ENCODE measurements at regions not wholly inside any gene's neighbourhood (a gene's known extent, or its start where the extent isn't known, plus 50 kb on each side); places are given as distances from the start of the nearest gene placed in this dataset.

DNA sequence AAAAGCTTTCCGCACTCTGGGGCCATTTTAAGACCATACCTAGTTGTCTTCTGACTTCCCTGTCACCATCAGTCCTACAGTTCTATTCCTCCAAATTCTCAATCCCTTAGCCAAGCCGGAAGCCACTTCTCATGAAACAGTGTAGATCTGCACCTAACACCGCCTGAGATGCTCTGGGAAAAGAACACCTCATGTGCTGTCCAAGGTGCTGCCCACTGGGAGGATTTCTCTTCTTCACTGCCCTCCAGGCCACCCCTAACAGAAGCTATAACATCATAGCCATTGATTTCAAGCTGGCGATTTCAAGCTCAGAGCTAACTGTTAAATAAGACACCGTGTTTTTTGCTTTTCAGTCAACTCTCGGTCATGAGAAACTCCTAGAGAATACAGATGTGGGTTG is 559.3 kb downstream of the CCDC171 start:
- Histone ChIP-seq H3K23me2 (ENCODE audit: insufficient read length, low read depth, low read length, poor library complexity, severe bottlenecking) (no peaks in the 10 kb centered on the region), H3K79me1 (ENCODE audit: insufficient read depth, low read depth, low read length, poor library complexity, severe bottlenecking) (no peaks in the 10 kb centered on the region), H2BK15ac (ENCODE audit: low read depth, low read length) (no peak overlapping the region), H4K91ac (ENCODE audit: insufficient read length, low read depth, low read length) (no peak overlapping the region), H3K14ac (ENCODE audit: insufficient read depth, low read length) (no peak overlapping the region), H2AK5ac (ENCODE audit: insufficient read length, low read length) (no peak overlapping the region), H2BK120ac (ENCODE audit: low read depth, low read length, poor library complexity, severe bottlenecking) (no peak overlapping the region), H3K18ac (ENCODE audit: insufficient read length, low read depth, low read length) (no peak overlapping the region), H3T11ph (ENCODE audit: low read length) (no peak overlapping the region), H3K4me2 (ENCODE audit: insufficient read depth, insufficient read length, low read length) (no peak overlapping the region), H3K23ac (ENCODE audit: insufficient read length, low read depth, low read length) (no peak overlapping the region), H4K8ac (replicated peaks; ENCODE audit: insufficient read length, low read depth, low read length) (no peak overlapping the region), H3K4me1 (ENCODE audit: insufficient read depth, low read length) (no peaks in the 10 kb centered on the region), H3K9me3 (ENCODE audit: control insufficient read depth, low read depth, low read length) (no peaks in the 10 kb centered on the region), H3K27me3 (ENCODE audit: insufficient read depth, low read length) (no peaks in the 10 kb centered on the region), H3K9ac (ENCODE audit: extremely low read depth, insufficient read length, low read length) (no peak overlapping the region), H2AFZ (ENCODE audit: low read length) (no peak overlapping the region), H2BK12ac (ENCODE audit: insufficient read length, low read depth, low read length) (no peak overlapping the region), H4K20me1 (ENCODE audit: control insufficient read depth, insufficient read depth, insufficient read length) (no peaks in the 10 kb centered on the region), H3K56ac (ENCODE audit: insufficient read length, low read depth, low read length) (no peak overlapping the region), H4K5ac (ENCODE audit: insufficient read length, low read depth, low read length) (no peak overlapping the region), H3K27ac (ENCODE audit: insufficient read length, low read depth, low read length) (no peak overlapping the region), H3K79me2 (ENCODE audit: insufficient read depth, low read length) (no peaks in the 10 kb centered on the region), H3K4ac (ENCODE audit: low read depth, low read length) (no peak overlapping the region), H2BK20ac (ENCODE audit: low read depth, low read length, poor library complexity, severe bottlenecking) (no peak overlapping the region), H2BK5ac (ENCODE audit: insufficient read length, low read length) (no peak overlapping the region)
- DNase-seq = no peak
- H3K27me3 Mint-ChIP-seq (ENCODE audit: low read depth) = peaks cover 2% of the 10 kb centered on the region
- no peak overlapping the region for H3K4me3 Mint-ChIP-seq
- H3K36me3 Mint-ChIP-seq (ENCODE audit: insufficient read depth in 1 of 3, low read depth in 3 of 3) = no peaks in the 10 kb centered on the region
- TF ChIP-seq, protein P1, sequence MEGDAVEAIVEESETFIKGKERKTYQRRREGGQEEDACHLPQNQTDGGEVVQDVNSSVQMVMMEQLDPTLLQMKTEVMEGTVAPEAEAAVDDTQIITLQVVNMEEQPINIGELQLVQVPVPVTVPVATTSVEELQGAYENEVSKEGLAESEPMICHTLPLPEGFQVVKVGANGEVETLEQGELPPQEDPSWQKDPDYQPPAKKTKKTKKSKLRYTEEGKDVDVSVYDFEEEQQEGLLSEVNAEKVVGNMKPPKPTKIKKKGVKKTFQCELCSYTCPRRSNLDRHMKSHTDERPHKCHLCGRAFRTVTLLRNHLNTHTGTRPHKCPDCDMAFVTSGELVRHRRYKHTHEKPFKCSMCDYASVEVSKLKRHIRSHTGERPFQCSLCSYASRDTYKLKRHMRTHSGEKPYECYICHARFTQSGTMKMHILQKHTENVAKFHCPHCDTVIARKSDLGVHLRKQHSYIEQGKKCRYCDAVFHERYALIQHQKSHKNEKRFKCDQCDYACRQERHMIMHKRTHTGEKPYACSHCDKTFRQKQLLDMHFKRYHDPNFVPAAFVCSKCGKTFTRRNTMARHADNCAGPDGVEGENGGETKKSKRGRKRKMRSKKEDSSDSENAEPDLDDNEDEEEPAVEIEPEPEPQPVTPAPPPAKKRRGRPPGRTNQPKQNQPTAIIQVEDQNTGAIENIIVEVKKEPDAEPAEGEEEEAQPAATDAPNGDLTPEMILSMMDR (conservative IDR thresholded peaks at IDR 0.05) = no peak
- no peak overlapping the region for H3K27ac Mint-ChIP-seq
- no peaks in the 10 kb centered on the region for H3K9me3 Mint-ChIP-seq
- H3K4me1 Mint-ChIP-seq = peaks cover 0 to under 1% of the 10 kb centered on the region in 2 experiments; a peak in 2 of 4 replicates
- no CpG with 5 or more reads among the region's 6 CpGs for WGBS (ENCODE audit: extremely low coverage, insufficient read length, low lambda C conversion rate)
